ENCODE measurements at regions not wholly inside any gene's neighbourhood (a gene's known extent, or its start where the extent isn't known, plus 50 kb on each side); places are given as distances from the start of the nearest gene placed in this dataset.

- TF ChIP-seq, protein P1, sequence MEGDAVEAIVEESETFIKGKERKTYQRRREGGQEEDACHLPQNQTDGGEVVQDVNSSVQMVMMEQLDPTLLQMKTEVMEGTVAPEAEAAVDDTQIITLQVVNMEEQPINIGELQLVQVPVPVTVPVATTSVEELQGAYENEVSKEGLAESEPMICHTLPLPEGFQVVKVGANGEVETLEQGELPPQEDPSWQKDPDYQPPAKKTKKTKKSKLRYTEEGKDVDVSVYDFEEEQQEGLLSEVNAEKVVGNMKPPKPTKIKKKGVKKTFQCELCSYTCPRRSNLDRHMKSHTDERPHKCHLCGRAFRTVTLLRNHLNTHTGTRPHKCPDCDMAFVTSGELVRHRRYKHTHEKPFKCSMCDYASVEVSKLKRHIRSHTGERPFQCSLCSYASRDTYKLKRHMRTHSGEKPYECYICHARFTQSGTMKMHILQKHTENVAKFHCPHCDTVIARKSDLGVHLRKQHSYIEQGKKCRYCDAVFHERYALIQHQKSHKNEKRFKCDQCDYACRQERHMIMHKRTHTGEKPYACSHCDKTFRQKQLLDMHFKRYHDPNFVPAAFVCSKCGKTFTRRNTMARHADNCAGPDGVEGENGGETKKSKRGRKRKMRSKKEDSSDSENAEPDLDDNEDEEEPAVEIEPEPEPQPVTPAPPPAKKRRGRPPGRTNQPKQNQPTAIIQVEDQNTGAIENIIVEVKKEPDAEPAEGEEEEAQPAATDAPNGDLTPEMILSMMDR (IDR thresholded peaks at IDR 0.05), result peak in 2 of 4 experiments; percentile 22 to 34
- TF ChIP-seq POLR2A (IDR thresholded peaks at IDR 0.05), result no peak
Measured at GRCh38 chr9:82532504-82533180, 530.3 kb downstream of the RASEF start.
